ENCODE measurements at regions not wholly inside any gene's neighbourhood (a gene's known extent, or its start where the extent isn't known, plus 50 kb on each side); places are given as distances from the start of the nearest gene placed in this dataset.

GRCh38 chr6:132142308-132142707 is 191.1 kb upstream of the CCN2 start:
- H3K4me3 ChIP-seq (ENCODE audit: control insufficient read depth, low read depth, low read length), result no peak overlapping the region
- TF ChIP-seq CTCF (IDR thresholded peaks at IDR 0.05; ENCODE audit: control insufficient read depth, insufficient read depth, low read depth, low read length, missing control alignments), result no peak
- DNase-seq (ENCODE audit: low read depth), result no peak

DNA sequence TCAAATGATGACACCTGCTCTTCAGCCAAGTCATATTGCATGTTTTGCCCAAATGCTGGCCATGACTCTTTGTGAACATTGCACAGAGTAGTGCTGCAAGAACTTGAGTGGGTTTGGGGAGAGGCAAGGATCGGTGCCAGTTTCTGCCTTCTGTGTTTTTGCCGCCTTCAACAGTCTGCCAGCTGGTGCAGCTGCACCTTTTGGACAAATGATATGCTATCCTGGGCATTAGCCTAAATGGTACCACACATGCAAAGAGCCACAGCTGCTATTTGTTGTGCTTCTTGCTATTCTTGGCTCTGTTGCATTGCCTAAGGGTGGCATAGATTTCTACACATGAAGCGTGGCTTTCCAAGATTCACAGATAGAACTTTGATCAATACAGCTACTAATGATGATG is 189.0 kb upstream of the CCN2 start:
- no peak for TF ChIP-seq CTCF (IDR thresholded peaks at IDR 0.05; ENCODE audit: control insufficient read depth, insufficient read depth, low read depth, low read length, missing control alignments)
- H3K4me3 ChIP-seq (ENCODE audit: control insufficient read depth, low read depth, low read length), result no peak overlapping the region
- DNase-seq (ENCODE audit: low read depth), result no peak

GRCh38 chr6:132139611-132140010 is 188.4 kb upstream of the CCN2 start:
- no peak for DNase-seq (ENCODE audit: low read depth)
- no peak for TF ChIP-seq CTCF (IDR thresholded peaks at IDR 0.05; ENCODE audit: control insufficient read depth, insufficient read depth, low read depth, low read length, missing control alignments)

GRCh38 chr6:132136981-132137380 is 185.8 kb upstream of the CCN2 start:
- no peak for TF ChIP-seq CTCF (IDR thresholded peaks at IDR 0.05; ENCODE audit: control insufficient read depth, insufficient read depth, low read depth, low read length, missing control alignments)
- no peak for DNase-seq (ENCODE audit: low read depth)
- H3K4me3 ChIP-seq (ENCODE audit: control insufficient read depth, low read depth, low read length), result no peak overlapping the region

More at GRCh38 chr6:132139611-132140010, 188.4 kb upstream of the CCN2 start:
- no peak overlapping the region for H3K4me3 ChIP-seq (ENCODE audit: control insufficient read depth, low read depth, low read length)

- TF ChIP-seq CTCF (IDR thresholded peaks at IDR 0.05; ENCODE audit: control insufficient read depth, insufficient read depth, low read depth, low read length, missing control alignments), result no peak
- H3K4me3 ChIP-seq (ENCODE audit: control insufficient read depth, low read depth, low read length), result no peak overlapping the region
- DNase-seq (ENCODE audit: low read depth), result no peak
Measured at GRCh38 chr6:132135409-132135808, 184.2 kb upstream of the CCN2 start.

- TF ChIP-seq CTCF (IDR thresholded peaks at IDR 0.05; ENCODE audit: control insufficient read depth, insufficient read depth, low read depth, low read length, missing control alignments), result no peak
- no peak for DNase-seq (ENCODE audit: low read depth)
- no peak overlapping the region for H3K4me3 ChIP-seq (ENCODE audit: control insufficient read depth, low read depth, low read length)
Measured at GRCh38 chr6:132133736-132134445, 182.7 kb upstream of the CCN2 start.

Data from AG09309 (cell line).